Lower leg skin (tissue), 4 donors: ENCODE measurements at regions not wholly inside any gene's neighbourhood (a gene's known extent, or its start where the extent isn't known, plus 50 kb on each side); places are given as distances from the start of the nearest gene placed in this dataset.

Source experiments
- DNase-seq, 2 donors: peaks; one replicate each; pipeline ENCODE4 v3.0.0-alpha.2; 2019; ENCODE audit warnings: low spot score in 2 of 2
- H3K4me3 ChIP-seq: fragments of 200-600 bp; sonication (generic); 2 replicates; pipeline ENCODE4 v1.5.1; 2017; ENCODE audit warnings: mild to moderate bottlenecking, low read depth; ENCODE audit not compliant: poor library complexity, severe bottlenecking
- CTCF ChIP-seq, 3 donors: fragments of 450-650 bp; IDR thresholded peaks; one replicate each; pipeline ENCODE4 v1.5.1; 2016; ENCODE audit warnings: antibody characterized with exemption in 3 of 3, mild to moderate bottlenecking in 3 of 3, moderate library complexity in 2 of 3
- POLR2A ChIP-seq, 2 donors: fragments of 450-650 bp; IDR thresholded peaks; one replicate each; pipeline ENCODE4 v1.6.1; 2016 to 2017; ENCODE audit warnings: antibody characterized with exemption in 2 of 2, mild to moderate bottlenecking in 1 of 2, moderate library complexity in 1 of 2
- WGBS, 2 donors: methylation state at CpG; one replicate each; pipeline ENCODE4 v1.1.5; 2018; 5-methylcytosine and 5-hydroxymethylcytosine counted together
- intact Hi-C: fragments of 100-400 bp; cut with DNase I; formaldehyde crosslinking; loops from one replicate; pipeline ENCODE4 v1.15.0; 2023; ENCODE audit warnings: low total_unique reads

- WGBS, 2 donors, result 71 to 75% methylated on average over 2 of the region's 2 CpGs
- H3K4me3 ChIP-seq, result no peak overlapping the region
Measured at GRCh38 chr12:75784591-75784990, 247.0 kb downstream of the PHLDA1 start.

GRCh38 chr12:75783093-75783877 lies 248.3 kb downstream of the PHLDA1 start:
- no peak for TF ChIP-seq CTCF (IDR thresholded peaks at IDR 0.05)
- no peak for TF ChIP-seq POLR2A (IDR thresholded peaks at IDR 0.05)
- no peak overlapping the region for H3K4me3 ChIP-seq
- no peak for DNase-seq
- 68 to 75% methylated on average over 8 of the region's 8 CpGs for WGBS, 2 donors
- intact Hi-C loops, result no loop called here

More at GRCh38 chr12:75784591-75784990, 247.0 kb downstream of the PHLDA1 start:
- TF ChIP-seq CTCF (IDR thresholded peaks at IDR 0.05) (no peak), POLR2A (IDR thresholded peaks at IDR 0.05) (no peak)
- intact Hi-C loops, result no loop called here
- peak; percentile 37 to 89 for DNase-seq

- H3K4me3 ChIP-seq, result no peak overlapping the region
- 81 to 87% methylated on average over 4 of the region's 4 CpGs for WGBS, 2 donors
- intact Hi-C loops, result no loop called here
- TF ChIP-seq POLR2A (IDR thresholded peaks at IDR 0.05) (no peak), CTCF (IDR thresholded peaks at IDR 0.05) (no peak)
- DNase-seq, result no peak
Measured at GRCh38 chr12:75782069-75782581, 249.5 kb downstream of the PHLDA1 start.

GRCh38 chr12:75781532-75782046 lies 250.0 kb downstream of the PHLDA1 start:
- H3K4me3 ChIP-seq, result no peak overlapping the region
- WGBS, 2 donors, result 38 to 41% methylated on average over 2 of the region's 2 CpGs
- no peak for DNase-seq
- intact Hi-C loops, result no loop called here
- TF ChIP-seq POLR2A (IDR thresholded peaks at IDR 0.05) (no peak), CTCF (IDR thresholded peaks at IDR 0.05) (no peak)

- 84 to 87% methylated on average over 5 of the region's 5 CpGs for WGBS, 2 donors
- no peak overlapping the region for H3K4me3 ChIP-seq
- no peak for DNase-seq
- intact Hi-C loops, result no loop called here
- TF ChIP-seq POLR2A (IDR thresholded peaks at IDR 0.05) (no peak), CTCF (IDR thresholded peaks at IDR 0.05) (no peak)
Measured at GRCh38 chr12:75779891-75780496, 251.6 kb downstream of the PHLDA1 start.
